GM20000 (cell line): ENCODE measurements at regions not wholly inside any gene's neighbourhood (a gene's known extent, or its start where the extent isn't known, plus 50 kb on each side); places are given as distances from the start of the nearest gene placed in this dataset.

Source experiments
- DNase-seq: peaks from one replicate; pipeline ENCODE4 v3.0.0; 2012; ENCODE audit warnings: low spot score
- CTCF ChIP-seq: IDR thresholded peaks from 2 replicates; pipeline ENCODE4 v1.5.1; 2012; ENCODE audit warnings: mild to moderate bottlenecking, control low read depth; ENCODE audit errors: extremely low read depth, missing control alignments

GRCh38 chr10:47178537-47179290, 121.3 kb upstream of the GDF10 start:
- no peak for TF ChIP-seq CTCF
- no peak for DNase-seq

GRCh38 chr10:47179291-47179647, 120.7 kb upstream of the GDF10 start:
- no peak for DNase-seq
- no peak for TF ChIP-seq CTCF

GRCh38 chr10:47181052-47181849, 118.7 kb upstream of the GDF10 start:
- DNase-seq, result no peak
- TF ChIP-seq CTCF, result no peak

GRCh38 chr10:47182934-47183703, 116.9 kb upstream of the GDF10 start:
- DNase-seq, result no peak
- no peak for TF ChIP-seq CTCF

- DNase-seq, result no peak
- no peak for TF ChIP-seq CTCF
These were observed 116.3 kb upstream of the GDF10 start for GRCh38 chr10:47183704-47184041.

- no peak for DNase-seq
- no peak for TF ChIP-seq CTCF
These were observed 115.7 kb upstream of the GDF10 start for GRCh38 chr10:47184273-47184672.

- DNase-seq, result no peak
- no peak for TF ChIP-seq CTCF
These were observed 115.2 kb upstream of the GDF10 start for GRCh38 chr10:47184724-47185330.
